Adrenal gland (tissue), 9 donors: ENCODE measurements at regions not wholly inside any gene's neighbourhood (a gene's known extent, or its start where the extent isn't known, plus 50 kb on each side); places are given as distances from the start of the nearest gene placed in this dataset.

Experiments used
- DNase-seq, 7 donors: peaks; one replicate each; pipeline ENCODE4 v3.0.0-alpha.2; 2019 to 2020
- H3K27ac ChIP-seq, 5 donors: fragments of 200-600 bp; sonication (generic) in 4 of 5; 1 replicate in 3 of 5; 2 replicates in 2 of 5; pipeline versions ENCODE4 v1.5.1 to v1.8.0; 2016 to 2020; ENCODE audit warnings: mild to moderate bottlenecking in 1 of 5
- H3K27me3 ChIP-seq: fragments of 200-600 bp; 2 replicates; pipeline ENCODE4 v1.8.0; 2021
- H3K36me3 ChIP-seq, 2 donors: fragments of 200-600 bp; replicated peaks in 1 of 2; 1 replicate in 1 of 2; 2 replicates in 1 of 2; pipeline versions ENCODE4 v1.5.1 to v1.8.0; 2018 to 2022
- H3K4me1 ChIP-seq, 2 donors: fragments of 200-600 bp; replicated peaks in 1 of 2; 1 replicate in 1 of 2; 2 replicates in 1 of 2; pipeline versions ENCODE4 v1.5.1 to v1.8.0; 2018 to 2021
- H3K4me3 ChIP-seq, 4 donors: fragments of 200-600 bp; sonication (generic) in 3 of 4; one replicate each; pipeline ENCODE4 v1.5.1; 2016 to 2018
- H3K9me3 ChIP-seq, 3 donors: fragments of 200-600 bp; sonication (generic) in 1 of 3; replicated peaks in 1 of 3; 1 replicate in 2 of 3; 2 replicates in 1 of 3; pipeline versions ENCODE4 v1.5.1 to v1.8.0; 2016 to 2021
- POLR2A ChIP-seq, 2 donors: fragments of 450-650 bp; IDR thresholded peaks; one replicate each; pipeline ENCODE4 v1.6.1; 2017; ENCODE audit warnings: antibody characterized with exemption in 2 of 2, mild to moderate bottlenecking in 2 of 2, moderate library complexity in 1 of 2
- WGBS, 4 donors: extraction: QIAGEN DNeasy Blood & Tissue Kit in 2 of 4; methylation state at CpG; one replicate each; pipeline versions ENCODE4 v1.1.5 to v1.1.7; 2013 to 2017; 5-methylcytosine and 5-hydroxymethylcytosine counted together
- intact Hi-C, 2 donors: fragments of 100-400 bp; cut with DNase I; formaldehyde crosslinking; loops; one replicate each; pipeline versions ENCODE4 v1.14.1 to v1.15.0; 2022 to 2023
- TF ChIP-seq, protein P1 (sequence below), 6 experiments: fragments of 450-650 bp in 4 of 6; fragments of 200-600 bp in 2 of 6; sonication (generic) in 1 of 6; IDR thresholded peaks; 1 replicate in 5 of 6; 2 replicates in 1 of 6; pipeline versions ENCODE4 v1.5.1 to v1.8.0; 2016 to 2021; ENCODE audit warnings: antibody characterized with exemption in 6 of 6, mild to moderate bottlenecking in 2 of 6, moderate library complexity in 1 of 6
- donor health status: healthy with polysubstance abuse.
- donor health status: Bipolar disorder and iron deficiency.
- donor health status: DM: yes; HTN: yes; CAD: no.
- donor health status: DM: no; HTN: no; CAD: no.
- donor health status: DM: no; HTN: no; CAD: no.

DNA sequence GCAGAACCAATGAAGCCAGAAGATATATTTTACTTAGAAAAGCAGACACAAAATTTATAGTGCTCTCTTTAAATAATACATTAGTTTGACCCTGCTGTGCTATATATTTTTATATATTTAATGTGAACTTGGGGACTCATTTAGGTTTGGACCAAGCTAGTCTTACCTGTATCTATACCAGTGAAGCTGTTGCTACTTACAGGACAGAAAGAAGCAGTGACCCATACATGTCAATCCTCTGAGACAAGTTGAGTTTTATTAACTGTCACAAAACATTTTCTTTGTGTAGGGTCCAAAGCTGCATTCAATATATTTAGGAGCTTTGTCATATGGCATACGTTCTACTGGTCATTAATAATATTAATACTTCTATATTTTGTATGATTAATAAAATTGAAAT is 327.7 kb upstream of the NUDT12 start:
- intact Hi-C loops = no loop called here
- WGBS, 4 donors = 67 to 80% (median 74%) methylated on average over 1 of the region's 1 CpG
- Histone ChIP-seq H3K27me3 (no peaks in the 10 kb centered on the region), H3K36me3 (no peaks in the 10 kb centered on the region), H3K27ac (no peak overlapping the region), H3K4me1 (no peaks in the 10 kb centered on the region), H3K9me3 (no peaks in the 10 kb centered on the region), H3K4me3 (no peak overlapping the region)
- TF ChIP-seq POLR2A (IDR thresholded peaks at IDR 0.05) = no peak
- TF ChIP-seq, protein P1, sequence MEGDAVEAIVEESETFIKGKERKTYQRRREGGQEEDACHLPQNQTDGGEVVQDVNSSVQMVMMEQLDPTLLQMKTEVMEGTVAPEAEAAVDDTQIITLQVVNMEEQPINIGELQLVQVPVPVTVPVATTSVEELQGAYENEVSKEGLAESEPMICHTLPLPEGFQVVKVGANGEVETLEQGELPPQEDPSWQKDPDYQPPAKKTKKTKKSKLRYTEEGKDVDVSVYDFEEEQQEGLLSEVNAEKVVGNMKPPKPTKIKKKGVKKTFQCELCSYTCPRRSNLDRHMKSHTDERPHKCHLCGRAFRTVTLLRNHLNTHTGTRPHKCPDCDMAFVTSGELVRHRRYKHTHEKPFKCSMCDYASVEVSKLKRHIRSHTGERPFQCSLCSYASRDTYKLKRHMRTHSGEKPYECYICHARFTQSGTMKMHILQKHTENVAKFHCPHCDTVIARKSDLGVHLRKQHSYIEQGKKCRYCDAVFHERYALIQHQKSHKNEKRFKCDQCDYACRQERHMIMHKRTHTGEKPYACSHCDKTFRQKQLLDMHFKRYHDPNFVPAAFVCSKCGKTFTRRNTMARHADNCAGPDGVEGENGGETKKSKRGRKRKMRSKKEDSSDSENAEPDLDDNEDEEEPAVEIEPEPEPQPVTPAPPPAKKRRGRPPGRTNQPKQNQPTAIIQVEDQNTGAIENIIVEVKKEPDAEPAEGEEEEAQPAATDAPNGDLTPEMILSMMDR (IDR thresholded peaks at IDR 0.05) = no peak
- no peak for DNase-seq

DNA sequence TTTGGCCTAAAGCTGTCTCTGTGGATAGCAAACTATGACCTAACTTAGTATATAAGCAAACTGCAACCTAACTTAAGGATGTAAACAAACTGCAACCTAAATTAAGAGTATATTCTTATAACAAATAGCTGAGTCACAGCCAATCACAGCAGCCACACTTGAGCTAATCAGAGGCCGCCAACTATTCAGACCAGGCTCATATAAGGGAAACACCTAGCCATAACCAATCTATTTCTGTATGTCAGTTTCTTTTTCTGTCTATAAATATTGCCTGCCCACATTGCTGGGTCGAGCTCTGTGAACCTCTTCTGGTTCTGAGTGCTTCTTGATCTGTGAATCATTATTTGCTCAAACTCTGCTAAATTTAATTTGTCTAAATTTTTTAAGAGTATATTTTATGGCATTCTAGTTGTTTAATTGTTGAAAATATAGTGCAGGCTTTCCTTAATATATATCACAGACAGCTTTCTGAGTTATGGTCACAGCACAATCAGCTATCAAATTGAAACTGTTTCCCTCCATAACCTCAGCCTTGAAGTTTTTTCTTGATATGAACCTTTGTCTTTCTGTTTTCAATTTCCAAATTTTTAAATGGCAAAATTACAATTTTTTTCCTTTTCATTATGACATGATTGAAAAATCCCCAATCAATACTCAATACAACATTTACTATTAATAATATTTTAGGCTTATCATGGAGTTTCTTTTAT is 327.1 kb upstream of the NUDT12 start:
- H3K4me1 ChIP-seq = no peaks in the 10 kb centered on the region
- no peak for DNase-seq
- intact Hi-C loops = no loop called here

DNA sequence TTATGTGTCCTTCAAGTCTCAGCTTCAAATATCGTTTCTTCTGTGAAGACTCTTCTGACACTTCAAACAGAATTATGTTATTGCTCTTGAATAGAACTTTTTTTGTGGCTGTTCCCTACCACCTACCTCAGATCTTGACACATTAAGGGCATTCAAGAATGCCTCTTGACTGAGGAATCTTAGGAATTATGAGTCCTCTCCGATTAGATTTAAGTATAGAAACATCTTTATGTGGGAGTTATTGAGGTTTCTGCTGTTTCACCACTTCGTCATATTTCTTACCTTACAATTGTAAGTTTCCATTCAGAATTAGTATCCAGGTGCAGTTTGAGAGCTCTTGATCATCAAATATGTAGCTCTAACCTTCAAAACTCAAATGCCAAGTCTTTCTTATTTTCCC is 324.2 kb upstream of the NUDT12 start:
- no peak overlapping the region for H3K4me3 ChIP-seq
- no peak for DNase-seq
- no peaks in the 10 kb centered on the region for H3K36me3 ChIP-seq
- no peaks in the 10 kb centered on the region for H3K27me3 ChIP-seq
- no peaks in the 10 kb centered on the region for H3K9me3 ChIP-seq
- H3K4me1 ChIP-seq = no peaks in the 10 kb centered on the region
- intact Hi-C loops = no loop called here
- H3K27ac ChIP-seq = no peak overlapping the region
- 71 to 79% (median 76%) methylated on average over 3 of the region's 3 CpGs for WGBS, 4 donors
- TF ChIP-seq, protein P1 (IDR thresholded peaks at IDR 0.05) = no peak
- no peak for TF ChIP-seq POLR2A (IDR thresholded peaks at IDR 0.05)

More for the DNA sequence above, 327.1 kb upstream of the NUDT12 start:
- H3K36me3 ChIP-seq = no peaks in the 10 kb centered on the region
- H3K4me3 ChIP-seq = no peak overlapping the region
- TF ChIP-seq, protein P1 (IDR thresholded peaks at IDR 0.05) = no peak
- no peak for TF ChIP-seq POLR2A (IDR thresholded peaks at IDR 0.05)
- 74 to 89% (median 87%) methylated on average over 2 of the region's 2 CpGs for WGBS, 4 donors
- H3K27me3 ChIP-seq = no peaks in the 10 kb centered on the region
- no peaks in the 10 kb centered on the region for H3K9me3 ChIP-seq
- H3K27ac ChIP-seq = no peak overlapping the region

DNA sequence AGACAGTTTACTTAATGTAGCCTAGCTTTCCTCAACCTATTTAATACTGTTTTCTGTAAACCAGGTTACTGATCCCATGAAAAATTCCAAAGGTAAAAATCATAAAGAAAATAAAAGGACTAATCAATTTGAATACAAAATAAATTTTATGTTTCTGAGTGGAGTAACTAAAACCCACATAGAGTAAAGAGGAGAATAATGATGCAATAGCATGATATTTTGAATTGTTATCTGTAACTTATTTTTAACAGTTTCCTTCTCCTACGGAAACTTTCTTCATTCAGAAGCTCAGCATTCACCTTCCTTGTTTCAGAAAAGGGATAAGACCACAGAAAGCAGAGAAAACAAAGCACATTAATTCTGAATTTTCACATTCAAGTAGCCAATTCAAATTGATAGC is 320.6 kb upstream of the NUDT12 start:
- Histone ChIP-seq H3K9me3 (no peaks in the 10 kb centered on the region), H3K27me3 (no peaks in the 10 kb centered on the region), H3K36me3 (no peaks in the 10 kb centered on the region), H3K4me1 (no peaks in the 10 kb centered on the region), H3K4me3 (no peak overlapping the region), H3K27ac (no peak overlapping the region)
- 88 to 97% (median 90%) methylated on average over 1 of the region's 1 CpG for WGBS, 4 donors
- intact Hi-C loops = no loop called here
- no peak for DNase-seq
- TF ChIP-seq POLR2A (IDR thresholded peaks at IDR 0.05) = no peak
- TF ChIP-seq, protein P1 (IDR thresholded peaks at IDR 0.05) = no peak
